Progenitor cell of endocrine pancreas (in vitro differentiated cells): ENCODE measurements at regions not wholly inside any gene's neighbourhood (a gene's known extent, or its start where the extent isn't known, plus 50 kb on each side); places are given as distances from the start of the nearest gene placed in this dataset.

Source experiments
- DNase-seq: peaks from one replicate; pipeline ENCODE4 v3.0.0; 2021; ENCODE audit warnings: low spot score; ENCODE audit not compliant: unreplicated experiment
- H3K27ac Mint-ChIP-seq: 2 replicates; pipeline ENCODE4 v1.8.0; 2021; ENCODE audit warnings: mild to moderate bottlenecking, moderate library complexity, mixed read lengths
- H3K27me3 Mint-ChIP-seq: 2 replicates; pipeline ENCODE4 v1.8.0; 2021; ENCODE audit warnings: mixed read lengths
- H3K36me3 Mint-ChIP-seq: 2 replicates; pipeline ENCODE4 v1.8.0; 2022; ENCODE audit warnings: mixed read lengths; ENCODE audit not compliant: insufficient read depth
- H3K4me1 Mint-ChIP-seq: 2 replicates; pipeline ENCODE4 v1.8.0; 2021; ENCODE audit warnings: low read depth, mixed read lengths
- H3K4me3 Mint-ChIP-seq: 2 replicates; pipeline ENCODE4 v1.8.0; 2021; ENCODE audit warnings: low read depth, mild to moderate bottlenecking, moderate library complexity, mixed read lengths
- H3K9me3 Mint-ChIP-seq: 2 replicates; pipeline ENCODE4 v1.8.0; 2021; ENCODE audit warnings: low read depth, mixed read lengths
- TF ChIP-seq, protein P1 (sequence below): fragments of 200-600 bp; sonication (generic); IDR thresholded peaks from one replicate; pipeline ENCODE4 v1.5.0; 2021; ENCODE audit warnings: antibody characterized with exemption, mild to moderate bottlenecking; ENCODE audit not compliant: unreplicated experiment

- no peaks in the 10 kb centered on the region for H3K4me1 Mint-ChIP-seq
- no peak overlapping the region for H3K27ac Mint-ChIP-seq
- DNase-seq, result no peak
- no peaks in the 10 kb centered on the region for H3K27me3 Mint-ChIP-seq
- no peak overlapping the region for H3K4me3 Mint-ChIP-seq
- H3K9me3 Mint-ChIP-seq, result no peaks in the 10 kb centered on the region
- TF ChIP-seq, protein P1, sequence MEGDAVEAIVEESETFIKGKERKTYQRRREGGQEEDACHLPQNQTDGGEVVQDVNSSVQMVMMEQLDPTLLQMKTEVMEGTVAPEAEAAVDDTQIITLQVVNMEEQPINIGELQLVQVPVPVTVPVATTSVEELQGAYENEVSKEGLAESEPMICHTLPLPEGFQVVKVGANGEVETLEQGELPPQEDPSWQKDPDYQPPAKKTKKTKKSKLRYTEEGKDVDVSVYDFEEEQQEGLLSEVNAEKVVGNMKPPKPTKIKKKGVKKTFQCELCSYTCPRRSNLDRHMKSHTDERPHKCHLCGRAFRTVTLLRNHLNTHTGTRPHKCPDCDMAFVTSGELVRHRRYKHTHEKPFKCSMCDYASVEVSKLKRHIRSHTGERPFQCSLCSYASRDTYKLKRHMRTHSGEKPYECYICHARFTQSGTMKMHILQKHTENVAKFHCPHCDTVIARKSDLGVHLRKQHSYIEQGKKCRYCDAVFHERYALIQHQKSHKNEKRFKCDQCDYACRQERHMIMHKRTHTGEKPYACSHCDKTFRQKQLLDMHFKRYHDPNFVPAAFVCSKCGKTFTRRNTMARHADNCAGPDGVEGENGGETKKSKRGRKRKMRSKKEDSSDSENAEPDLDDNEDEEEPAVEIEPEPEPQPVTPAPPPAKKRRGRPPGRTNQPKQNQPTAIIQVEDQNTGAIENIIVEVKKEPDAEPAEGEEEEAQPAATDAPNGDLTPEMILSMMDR, result no peak
- H3K36me3 Mint-ChIP-seq, result no peaks in the 10 kb centered on the region
Measured at GRCh38 chr11:91091563-91091962, 868.7 kb upstream of the CHORDC1 start.

GRCh38 chr11:91086028-91086427 lies 863.2 kb upstream of the CHORDC1 start:
- Mint-ChIP-seq H3K4me3 (no peak overlapping the region), H3K27ac (no peak overlapping the region), H3K36me3 (no peaks in the 10 kb centered on the region), H3K27me3 (no peaks in the 10 kb centered on the region), H3K4me1 (no peaks in the 10 kb centered on the region), H3K9me3 (peaks cover 3% of the 10 kb centered on the region)
- no peak for DNase-seq
- TF ChIP-seq, protein P1, result no peak

DNA sequence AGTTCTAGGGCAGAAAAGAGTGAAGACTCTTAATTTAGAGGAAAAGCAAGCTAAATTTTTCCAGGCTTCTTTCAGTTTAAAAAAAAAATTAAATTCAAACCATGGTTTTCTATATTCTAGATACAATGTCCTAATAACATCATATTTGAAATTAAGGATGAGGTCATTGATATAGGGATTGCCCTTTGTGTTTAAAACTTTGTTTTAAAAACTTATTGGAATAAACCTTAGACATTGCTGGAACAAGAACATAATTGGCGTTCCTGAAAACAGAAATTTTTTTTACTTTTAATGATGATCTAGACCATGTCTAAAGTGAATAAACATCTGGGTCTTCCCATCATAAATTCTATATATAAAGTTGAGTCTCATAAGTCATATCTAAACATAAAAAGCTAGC lies 859.4 kb upstream of the CHORDC1 start:
- H3K27ac Mint-ChIP-seq, result no peak overlapping the region
- peaks cover 3% of the 10 kb centered on the region for H3K9me3 Mint-ChIP-seq
- TF ChIP-seq, protein P1, result no peak
- H3K36me3 Mint-ChIP-seq, result no peaks in the 10 kb centered on the region
- H3K4me3 Mint-ChIP-seq, result no peak overlapping the region
- no peak for DNase-seq
- H3K4me1 Mint-ChIP-seq, result no peaks in the 10 kb centered on the region
- H3K27me3 Mint-ChIP-seq, result no peaks in the 10 kb centered on the region

GRCh38 chr11:91081440-91082043 lies 858.7 kb upstream of the CHORDC1 start:
- no peak for DNase-seq
- Mint-ChIP-seq H3K27ac (no peak overlapping the region), H3K4me3 (no peak overlapping the region), H3K4me1 (no peaks in the 10 kb centered on the region), H3K27me3 (no peaks in the 10 kb centered on the region), H3K36me3 (no peaks in the 10 kb centered on the region), H3K9me3 (peaks cover 3% of the 10 kb centered on the region)
- TF ChIP-seq, protein P1, result no peak

DNA sequence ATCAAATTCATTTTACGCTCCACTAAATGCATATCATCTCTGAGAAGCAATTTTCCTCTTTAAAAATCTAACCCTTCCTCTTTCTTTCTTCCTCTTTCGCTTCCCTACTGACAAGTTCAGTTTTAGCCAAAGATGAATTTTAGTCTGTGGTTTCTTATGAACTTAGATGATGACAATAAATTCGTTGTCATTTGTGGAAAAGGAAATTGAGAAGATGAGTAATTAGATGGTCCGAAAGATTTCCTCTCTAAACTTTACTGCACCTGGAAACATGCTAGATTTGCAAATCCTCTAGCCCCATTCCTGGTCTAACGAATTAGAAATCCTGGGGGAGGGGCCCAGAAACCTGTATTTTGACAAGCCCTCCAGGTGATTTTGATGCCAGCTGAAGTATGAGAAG lies 855.4 kb upstream of the CHORDC1 start:
- TF ChIP-seq, protein P1, result no peak
- no peak for DNase-seq
- H3K9me3 Mint-ChIP-seq, result no peaks in the 10 kb centered on the region
- no peak overlapping the region for H3K27ac Mint-ChIP-seq
- H3K27me3 Mint-ChIP-seq, result no peaks in the 10 kb centered on the region
- no peaks in the 10 kb centered on the region for H3K4me1 Mint-ChIP-seq
- no peaks in the 10 kb centered on the region for H3K36me3 Mint-ChIP-seq
- no peak overlapping the region for H3K4me3 Mint-ChIP-seq
